ENCODE measurements at regions not wholly inside any gene's neighbourhood (a gene's known extent, or its start where the extent isn't known, plus 50 kb on each side); places are given as distances from the start of the nearest gene placed in this dataset.
"Not testable (repeated sequence)": the region's sequence is repeated elsewhere in the genome, so short reads cannot be mapped to it uniquely, and the experiment has no call there.

- H3K36me3 ChIP-seq (ENCODE audit: control insufficient read depth in 2 of 2, extremely low read depth in 1 of 2, insufficient read depth in 2 of 2, low read length in 2 of 2); H3K27me3 ChIP-seq (ENCODE audit: control insufficient read depth, extremely low read depth, insufficient read depth, low read length); H3K4me1 ChIP-seq (ENCODE audit: control insufficient read depth, extremely low read depth, insufficient read depth, low read length); H3K79me2 ChIP-seq (ENCODE audit: control insufficient read depth, insufficient read depth, low read length); H3K9me3 ChIP-seq (ENCODE audit: control insufficient read depth, low read depth, low read length); H3K4me2 ChIP-seq (ENCODE audit: control insufficient read depth, extremely low read depth, insufficient read depth, low read depth, low read length); H4K20me1 ChIP-seq (ENCODE audit: control insufficient read depth, extremely low read depth, insufficient read depth, low read length); dilution Hi-C loops (cut with MboI; ENCODE audit: extremely low pct_ligation_motif_present, low sequenced_read_pairs); H2AFZ ChIP-seq (ENCODE audit: control insufficient read depth, low read length); H3K9ac ChIP-seq (ENCODE audit: control insufficient read depth, extremely low read depth, insufficient read depth, low read length); H3K9me1 ChIP-seq (ENCODE audit: control insufficient read depth, extremely low read depth, insufficient read depth, low read length); H3K27ac ChIP-seq (ENCODE audit: control insufficient read depth, insufficient read depth, low read length); H3K4me3 ChIP-seq (ENCODE audit: control insufficient read depth in 2 of 3, extremely low read depth in 1 of 3, insufficient read depth in 2 of 3, low read depth in 1 of 3, low read length in 3 of 3); DNase-seq (ENCODE audit: low read depth, low spot score): not testable (repeated sequence)
- peak; percentile 53 for FAIRE-seq
These were observed 97.3 kb upstream of the ADORA2B start for GRCh38 chr17:15847447-15848229.

DNA sequence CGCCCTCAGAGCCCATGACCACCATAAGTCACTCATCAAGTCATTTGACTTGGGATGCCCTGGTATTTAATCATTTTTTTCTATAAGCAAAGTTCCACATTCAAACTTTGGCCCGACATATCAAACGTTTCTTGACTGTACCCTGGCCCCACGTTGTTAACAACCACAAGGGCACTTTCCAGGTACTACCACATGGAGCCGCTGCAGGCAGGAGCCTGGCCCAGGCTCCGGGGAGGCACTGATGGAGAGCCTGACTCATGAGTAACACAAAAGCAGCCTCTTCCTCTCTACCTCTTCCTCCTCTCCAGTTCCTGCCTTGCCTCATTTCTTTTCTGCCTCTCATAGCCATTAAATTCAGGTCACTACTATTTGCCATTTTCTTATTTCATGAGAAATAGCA lies 95.9 kb upstream of the ADORA2B start:
- H3K9ac ChIP-seq (ENCODE audit: control insufficient read depth, extremely low read depth, insufficient read depth, low read length); dilution Hi-C loops (cut with MboI; ENCODE audit: extremely low pct_ligation_motif_present, low sequenced_read_pairs); H3K4me3 ChIP-seq (ENCODE audit: control insufficient read depth in 2 of 3, extremely low read depth in 1 of 3, insufficient read depth in 2 of 3, low read depth in 1 of 3, low read length in 3 of 3); H3K27ac ChIP-seq (ENCODE audit: control insufficient read depth, insufficient read depth, low read length); H3K36me3 ChIP-seq (ENCODE audit: control insufficient read depth in 2 of 2, extremely low read depth in 1 of 2, insufficient read depth in 2 of 2, low read length in 2 of 2); H4K20me1 ChIP-seq (ENCODE audit: control insufficient read depth, extremely low read depth, insufficient read depth, low read length); FAIRE-seq; H3K4me1 ChIP-seq (ENCODE audit: control insufficient read depth, extremely low read depth, insufficient read depth, low read length); H3K4me2 ChIP-seq (ENCODE audit: control insufficient read depth, extremely low read depth, insufficient read depth, low read depth, low read length); H3K9me3 ChIP-seq (ENCODE audit: control insufficient read depth, low read depth, low read length); H3K79me2 ChIP-seq (ENCODE audit: control insufficient read depth, insufficient read depth, low read length); H3K9me1 ChIP-seq (ENCODE audit: control insufficient read depth, extremely low read depth, insufficient read depth, low read length); H3K27me3 ChIP-seq (ENCODE audit: control insufficient read depth, extremely low read depth, insufficient read depth, low read length); H2AFZ ChIP-seq (ENCODE audit: control insufficient read depth, low read length): not testable (repeated sequence)
- peak; percentile 9 for DNase-seq (ENCODE audit: low read depth, low spot score)
- TF ChIP-seq, protein P1, sequence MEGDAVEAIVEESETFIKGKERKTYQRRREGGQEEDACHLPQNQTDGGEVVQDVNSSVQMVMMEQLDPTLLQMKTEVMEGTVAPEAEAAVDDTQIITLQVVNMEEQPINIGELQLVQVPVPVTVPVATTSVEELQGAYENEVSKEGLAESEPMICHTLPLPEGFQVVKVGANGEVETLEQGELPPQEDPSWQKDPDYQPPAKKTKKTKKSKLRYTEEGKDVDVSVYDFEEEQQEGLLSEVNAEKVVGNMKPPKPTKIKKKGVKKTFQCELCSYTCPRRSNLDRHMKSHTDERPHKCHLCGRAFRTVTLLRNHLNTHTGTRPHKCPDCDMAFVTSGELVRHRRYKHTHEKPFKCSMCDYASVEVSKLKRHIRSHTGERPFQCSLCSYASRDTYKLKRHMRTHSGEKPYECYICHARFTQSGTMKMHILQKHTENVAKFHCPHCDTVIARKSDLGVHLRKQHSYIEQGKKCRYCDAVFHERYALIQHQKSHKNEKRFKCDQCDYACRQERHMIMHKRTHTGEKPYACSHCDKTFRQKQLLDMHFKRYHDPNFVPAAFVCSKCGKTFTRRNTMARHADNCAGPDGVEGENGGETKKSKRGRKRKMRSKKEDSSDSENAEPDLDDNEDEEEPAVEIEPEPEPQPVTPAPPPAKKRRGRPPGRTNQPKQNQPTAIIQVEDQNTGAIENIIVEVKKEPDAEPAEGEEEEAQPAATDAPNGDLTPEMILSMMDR (optimal IDR thresholded peaks at IDR 0.05 in 1 of 3, IDR thresholded peaks at IDR 0.05 in 1 of 3, conservative IDR thresholded peaks at IDR 0.05 in 1 of 3; ENCODE audit: extremely low read depth in 1 of 3, insufficient read depth in 2 of 3, low read length in 3 of 3): peak in 2 of 3 experiments; percentile 47 to 57

GRCh38 chr17:15850071-15850470 lies 94.9 kb upstream of the ADORA2B start:
- not testable (repeated sequence) for FAIRE-seq; H3K9ac ChIP-seq (ENCODE audit: control insufficient read depth, extremely low read depth, insufficient read depth, low read length)

GRCh38 chr17:15850687-15851086 lies 94.2 kb upstream of the ADORA2B start:
- H3K9me3 ChIP-seq (ENCODE audit: control insufficient read depth, low read depth, low read length); H3K4me1 ChIP-seq (ENCODE audit: control insufficient read depth, extremely low read depth, insufficient read depth, low read length); H3K4me2 ChIP-seq (ENCODE audit: control insufficient read depth, extremely low read depth, insufficient read depth, low read depth, low read length); H3K27me3 ChIP-seq (ENCODE audit: control insufficient read depth, extremely low read depth, insufficient read depth, low read length); DNase-seq (ENCODE audit: low read depth, low spot score); H3K9ac ChIP-seq (ENCODE audit: control insufficient read depth, extremely low read depth, insufficient read depth, low read length); H3K36me3 ChIP-seq (ENCODE audit: control insufficient read depth in 2 of 2, extremely low read depth in 1 of 2, insufficient read depth in 2 of 2, low read length in 2 of 2); H3K9me1 ChIP-seq (ENCODE audit: control insufficient read depth, extremely low read depth, insufficient read depth, low read length); H2AFZ ChIP-seq (ENCODE audit: control insufficient read depth, low read length); H3K4me3 ChIP-seq (ENCODE audit: control insufficient read depth in 2 of 3, extremely low read depth in 1 of 3, insufficient read depth in 2 of 3, low read depth in 1 of 3, low read length in 3 of 3); FAIRE-seq; dilution Hi-C loops (cut with MboI; ENCODE audit: extremely low pct_ligation_motif_present, low sequenced_read_pairs); H4K20me1 ChIP-seq (ENCODE audit: control insufficient read depth, extremely low read depth, insufficient read depth, low read length); H3K27ac ChIP-seq (ENCODE audit: control insufficient read depth, insufficient read depth, low read length); H3K79me2 ChIP-seq (ENCODE audit: control insufficient read depth, insufficient read depth, low read length): not testable (repeated sequence)

More at GRCh38 chr17:15850071-15850470, 94.9 kb upstream of the ADORA2B start:
- H3K4me3 ChIP-seq (ENCODE audit: control insufficient read depth in 2 of 3, extremely low read depth in 1 of 3, insufficient read depth in 2 of 3, low read depth in 1 of 3, low read length in 3 of 3); H3K27ac ChIP-seq (ENCODE audit: control insufficient read depth, insufficient read depth, low read length); dilution Hi-C loops (cut with MboI; ENCODE audit: extremely low pct_ligation_motif_present, low sequenced_read_pairs); H3K36me3 ChIP-seq (ENCODE audit: control insufficient read depth in 2 of 2, extremely low read depth in 1 of 2, insufficient read depth in 2 of 2, low read length in 2 of 2); H4K20me1 ChIP-seq (ENCODE audit: control insufficient read depth, extremely low read depth, insufficient read depth, low read length); DNase-seq (ENCODE audit: low read depth, low spot score); H3K27me3 ChIP-seq (ENCODE audit: control insufficient read depth, extremely low read depth, insufficient read depth, low read length); H3K9me3 ChIP-seq (ENCODE audit: control insufficient read depth, low read depth, low read length); H3K4me1 ChIP-seq (ENCODE audit: control insufficient read depth, extremely low read depth, insufficient read depth, low read length); H2AFZ ChIP-seq (ENCODE audit: control insufficient read depth, low read length); H3K9me1 ChIP-seq (ENCODE audit: control insufficient read depth, extremely low read depth, insufficient read depth, low read length); H3K79me2 ChIP-seq (ENCODE audit: control insufficient read depth, insufficient read depth, low read length); H3K4me2 ChIP-seq (ENCODE audit: control insufficient read depth, extremely low read depth, insufficient read depth, low read depth, low read length): not testable (repeated sequence)
